GM12878 (cell line): ENCODE measurements at regions not wholly inside any gene's neighbourhood (a gene's known extent, or its start where the extent isn't known, plus 50 kb on each side); places are given as distances from the start of the nearest gene placed in this dataset.

Experiments
- ATAC-seq: fragments of 200-7000 bp; cut with Tn5 transposase; 3 replicates; pipeline ENCODE4 v1.9.1; 2020; ENCODE audit warnings: mild to moderate bottlenecking, moderate library complexity
- BruUV-seq: library from RNA; stranded (reverse); fragments of 400-500 nt; replicated peaks from 2 replicates; lab custom pipeline; 2021; lab: Mats Ljungman, UMichigan
- CTCF ChIA-PET: fragments of 300-600 bp; sonication (Branson Sonifier 250); formaldehyde crosslinking; extraction: SDS; loops from one replicate; lab custom pipeline; 2021; ENCODE audit warnings: inconsistent platforms; lab: Yijun Ruan, JAX
- POLR2A ChIA-PET: fragments of 350-600 bp; formaldehyde crosslinking; extraction: SDS; loops from one replicate; lab custom pipeline; 2021; ENCODE audit warnings: inconsistent platforms; lab: Charles Lee
- RAD21 ChIA-PET: fragments of 300-600 bp; sonication (Branson Sonifier 250); formaldehyde crosslinking; loops from one replicate; lab custom pipeline; 2023; ENCODE audit warnings: antibody characterized with exemption; ENCODE audit not compliant: unreplicated experiment; lab: Charles Lee
- SMC1A ChIA-PET: fragments of 300-600 bp; sonication (Branson Sonifier 250); formaldehyde crosslinking; loops from one replicate; lab custom pipeline; 2023; ENCODE audit not compliant: unreplicated experiment, uncharacterized antibody; lab: Charles Lee
- DNase-seq: peaks from one replicate; pipeline ENCODE4 v3.0.0-alpha.2; 2011; ENCODE audit warnings: low read depth, low spot score
- FAIRE-seq: peaks from 3 replicates; lab custom pipeline; 2011; peaks lifted over from hg19 to GRCh38; lab: Jason Lieb, UNC
- H2AFZ ChIP-seq: 2 replicates; pipeline ENCODE4 v1.6.0; 2011; ENCODE audit warnings: low read depth, low read length, control low read depth; ENCODE audit not compliant: control insufficient read depth
- H3K27ac ChIP-seq: 2 replicates; pipeline ENCODE4 v1.5.1; 2011; ENCODE audit warnings: control low read depth; ENCODE audit not compliant: control insufficient read depth, insufficient read depth
- H3K27me3 ChIP-seq, 2 experiments: replicated peaks in 1 of 2; 2 replicates each; pipeline versions ENCODE4 v1.6.0 to v1.6.1; 2011; ENCODE audit warnings: low read length in 1 of 2; ENCODE audit not compliant: control insufficient read depth in 2 of 2, insufficient read depth in 2 of 2
- H3K36me3 ChIP-seq, 2 experiments: 2 replicates each; pipeline ENCODE4 v1.5.1; 2011; ENCODE audit warnings: low read length in 1 of 2; ENCODE audit not compliant: control insufficient read depth in 2 of 2, insufficient read depth in 2 of 2
- H3K4me1 ChIP-seq: 2 replicates; pipeline ENCODE4 v1.6.1; 2011; ENCODE audit warnings: mild to moderate bottlenecking, low read length, moderate library complexity, mixed read lengths; ENCODE audit not compliant: control insufficient read depth, insufficient read depth
- H3K4me2 ChIP-seq: 2 replicates; pipeline ENCODE4 v1.6.0; 2011; ENCODE audit warnings: control low read depth; ENCODE audit not compliant: control insufficient read depth, insufficient read depth
- H3K4me3 ChIP-seq: fragments of 200-600 bp; sonication (generic); 2 replicates; pipeline ENCODE4 v1.5.1; 2016
- H3K79me2 ChIP-seq: 2 replicates; pipeline ENCODE4 v1.6.0; 2011; ENCODE audit warnings: low read length; ENCODE audit not compliant: control insufficient read depth, insufficient read depth
- H3K9ac ChIP-seq: 2 replicates; pipeline ENCODE4 v1.8.0; 2011; ENCODE audit warnings: low read length, control low read depth, mixed read lengths; ENCODE audit not compliant: control insufficient read depth, insufficient read depth
- H3K9me3 ChIP-seq: replicated peaks from 3 replicates; pipeline ENCODE4 v1.5.1; 2011; ENCODE audit warnings: mild to moderate bottlenecking, low read length; ENCODE audit not compliant: control insufficient read depth, insufficient read depth
- H4K20me1 ChIP-seq: 2 replicates; pipeline ENCODE4 v1.6.0; 2011; ENCODE audit not compliant: control insufficient read depth, insufficient read depth
- CBFB ChIP-seq: IDR thresholded peaks from 2 replicates; pipeline ENCODE4 v1.6.1; 2016; ENCODE audit warnings: antibody characterized with exemption, low read depth
- CHD4 ChIP-seq: fragments of 200-600 bp; sonication (generic); IDR thresholded peaks from 2 replicates; pipeline ENCODE4 v1.6.1; 2016; ENCODE audit warnings: mild to moderate bottlenecking
- E2F8 ChIP-seq: fragments of 450-650 bp; IDR thresholded peaks from 2 replicates; pipeline ENCODE4 v1.6.1; 2018; ENCODE audit warnings: mild to moderate bottlenecking, low read depth, moderate library complexity; ENCODE audit not compliant: partially characterized antibody
- EGR1 ChIP-seq, 2 experiments: IDR thresholded peaks; 1 replicate in 1 of 2; 2 replicates in 1 of 2; pipeline ENCODE4 v1.6.1; 2011 to 2012; ENCODE audit warnings: low read depth in 2 of 2, low read length in 2 of 2, borderline replicate concordance in 1 of 2, mild to moderate bottlenecking in 1 of 2, moderate library complexity in 1 of 2
- FOXK2 ChIP-seq: fragments of 450-650 bp; IDR thresholded peaks from 2 replicates; pipeline ENCODE4 v1.6.1; 2017; ENCODE audit warnings: mild to moderate bottlenecking, moderate library complexity
- HSF1 ChIP-seq: fragments of 150-350 bp; IDR thresholded peaks from 2 replicates; pipeline ENCODE4 v1.6.1; 2014; ENCODE audit warnings: mild to moderate bottlenecking, low read depth, low read length
- NR2F1 ChIP-seq: fragments of 450-650 bp; conservative IDR thresholded peaks from 2 replicates; pipeline ENCODE4 v1.6.1; 2017; ENCODE audit warnings: mild to moderate bottlenecking
- REST ChIP-seq: IDR thresholded peaks from 2 replicates; pipeline ENCODE4 v1.6.1; 2012; ENCODE audit warnings: mild to moderate bottlenecking, low read depth, low read length
- USF2 ChIP-seq: IDR thresholded peaks from 2 replicates; pipeline ENCODE4 v1.6.1; 2011; ENCODE audit warnings: low read depth, low read length, improper control_type of control experiment, borderline replicate concordance
- ZNF384 ChIP-seq: IDR thresholded peaks from 2 replicates; pipeline ENCODE4 v1.6.1; 2012; ENCODE audit warnings: low read depth, mild to moderate bottlenecking, low read length, improper control_type of control experiment, borderline replicate concordance
- WGBS: methylation state at CpG from one replicate; pipeline ENCODE4 v1.1.6; 2016; ENCODE audit warnings: low lambda C conversion rate; ENCODE audit not compliant: insufficient replicate concordance, insufficient coverage; ENCODE audit errors: missing lambda C conversion rate; 5-methylcytosine and 5-hydroxymethylcytosine counted together
- in situ Hi-C: fragments of 300-500 bp; cut with MboI; formaldehyde crosslinking; loops from 9 replicates; pipeline ENCODE4 v1.14.3; 2018; ENCODE audit warnings: mixed read lengths
- intact Hi-C: fragments of 100-400 bp; cut with micrococcal nuclease; formaldehyde crosslinking; loops from one replicate; pipeline ENCODE4 v1.14.2; 2022; ENCODE audit not compliant: unreplicated experiment

GRCh38 chr13:50171590-50172282 lies 156.5 kb downstream of the KCNRG start:
- BruUV-seq = no TSS peak
- Histone ChIP-seq H3K9ac (no peak overlapping the region), H2AFZ (no peak overlapping the region), H3K4me3 (no peak overlapping the region), H3K27me3 (no peaks in the 10 kb centered on the region; a peak in 1 of 4 replicates), H3K4me1 (no peaks in the 10 kb centered on the region), H3K79me2 (no peaks in the 10 kb centered on the region), H3K36me3 (no peaks in the 10 kb centered on the region), H3K9me3 (no peaks in the 10 kb centered on the region; the same call in 2 of the 3 replicates), H4K20me1 (no peaks in the 10 kb centered on the region), H3K4me2 (no peak overlapping the region), H3K27ac (no peak overlapping the region)
- in situ Hi-C loops = no loop called here
- DNase-seq = no peak
- ChIA-PET CTCF (no interaction called here), SMC1A (no interaction called here), POLR2A (no interaction called here), RAD21 (no interaction called here)
- no peak for FAIRE-seq
- ATAC-seq = no peak
- 82% methylated on average over 15 of the region's 15 CpGs for WGBS
- TF ChIP-seq ZNF384 = no peak
- no peak for TF ChIP-seq NR2F1
- no peak for TF ChIP-seq HSF1
- TF ChIP-seq CHD4 = no peak
- no peak for TF ChIP-seq USF2
- TF ChIP-seq EGR1 (IDR thresholded peaks at IDR 0.05; ENCODE audit: borderline replicate concordance in 1 of 2, low read depth in 2 of 2, low read length in 2 of 2) = no peak
- no peak for TF ChIP-seq CBFB
- no peak for TF ChIP-seq E2F8
- no peak for TF ChIP-seq REST
- TF ChIP-seq FOXK2 = no peak
- intact Hi-C loops = no loop called here
